HepG2 (cell line): ENCODE measurements at regions not wholly inside any gene's neighbourhood (a gene's known extent, or its start where the extent isn't known, plus 50 kb on each side); places are given as distances from the start of the nearest gene placed in this dataset.

ENCODE experiments used
- ETV6 ChIP-seq: sonication (generic); formaldehyde crosslinking; conservative IDR thresholded peaks from 2 replicates; pipeline ENCODE4 v1.4.0; 2020; ENCODE audit warnings: missing genetic modification reagents
- FOSL2 ChIP-seq: sonication (generic); formaldehyde crosslinking; IDR thresholded peaks from 2 replicates; pipeline ENCODE4 v1.4.0; 2020; ENCODE audit warnings: missing genetic modification reagents
- GATAD2A ChIP-seq: IDR thresholded peaks from 2 replicates; pipeline ENCODE4 v1.6.1; 2016
- SIX1 ChIP-seq: sonication (generic); formaldehyde crosslinking; IDR thresholded peaks from 2 replicates; pipeline ENCODE4 v1.4.0; 2020; ENCODE audit warnings: missing genetic modification reagents, borderline replicate concordance
- ZFY ChIP-seq: sonication (generic); formaldehyde crosslinking; IDR thresholded peaks from 2 replicates; pipeline ENCODE4 v1.4.0; 2020; ENCODE audit warnings: missing genetic modification reagents
- ZFYVE20 ChIP-seq: sonication (generic); formaldehyde crosslinking; IDR thresholded peaks from 2 replicates; pipeline ENCODE4 v1.8.0; 2023; ENCODE audit warnings: low read depth, mild to moderate bottlenecking, moderate library complexity, missing genetic modification reagents, borderline replicate concordance
- ZNF160 ChIP-seq: sonication (generic); formaldehyde crosslinking; IDR thresholded peaks from 2 replicates; pipeline ENCODE4 v1.8.0; 2022; ENCODE audit warnings: mild to moderate bottlenecking, inconsistent platforms, missing genetic modification reagents
- ZNF563 ChIP-seq: sonication (generic); formaldehyde crosslinking; IDR thresholded peaks from 2 replicates; pipeline ENCODE4 v1.8.0; 2022; ENCODE audit warnings: mild to moderate bottlenecking, moderate library complexity, missing genetic modification reagents
- ZNF747 ChIP-seq: sonication (generic); formaldehyde crosslinking; IDR thresholded peaks from 2 replicates; pipeline ENCODE4 v1.8.1; 2023; ENCODE audit warnings: missing genetic modification reagents, mild to moderate bottlenecking, borderline replicate concordance
- ZSCAN21 ChIP-seq: sonication (generic); formaldehyde crosslinking; IDR thresholded peaks from 2 replicates; pipeline ENCODE4 v1.8.0; 2022; ENCODE audit warnings: mild to moderate bottlenecking, missing genetic modification reagents, moderate library complexity, borderline replicate concordance
- TF ChIP-seq, protein P1 (sequence below): sonication (generic); formaldehyde crosslinking; IDR thresholded peaks from 2 replicates; pipeline ENCODE4; 2020; ENCODE audit warnings: missing genetic modification reagents, mild to moderate bottlenecking, borderline replicate concordance
- TF ChIP-seq, protein P2 (sequence below): sonication (generic); formaldehyde crosslinking; IDR thresholded peaks from 2 replicates; pipeline ENCODE4 v1.5.0; 2020; ENCODE audit warnings: mild to moderate bottlenecking, missing genetic modification reagents

DNA sequence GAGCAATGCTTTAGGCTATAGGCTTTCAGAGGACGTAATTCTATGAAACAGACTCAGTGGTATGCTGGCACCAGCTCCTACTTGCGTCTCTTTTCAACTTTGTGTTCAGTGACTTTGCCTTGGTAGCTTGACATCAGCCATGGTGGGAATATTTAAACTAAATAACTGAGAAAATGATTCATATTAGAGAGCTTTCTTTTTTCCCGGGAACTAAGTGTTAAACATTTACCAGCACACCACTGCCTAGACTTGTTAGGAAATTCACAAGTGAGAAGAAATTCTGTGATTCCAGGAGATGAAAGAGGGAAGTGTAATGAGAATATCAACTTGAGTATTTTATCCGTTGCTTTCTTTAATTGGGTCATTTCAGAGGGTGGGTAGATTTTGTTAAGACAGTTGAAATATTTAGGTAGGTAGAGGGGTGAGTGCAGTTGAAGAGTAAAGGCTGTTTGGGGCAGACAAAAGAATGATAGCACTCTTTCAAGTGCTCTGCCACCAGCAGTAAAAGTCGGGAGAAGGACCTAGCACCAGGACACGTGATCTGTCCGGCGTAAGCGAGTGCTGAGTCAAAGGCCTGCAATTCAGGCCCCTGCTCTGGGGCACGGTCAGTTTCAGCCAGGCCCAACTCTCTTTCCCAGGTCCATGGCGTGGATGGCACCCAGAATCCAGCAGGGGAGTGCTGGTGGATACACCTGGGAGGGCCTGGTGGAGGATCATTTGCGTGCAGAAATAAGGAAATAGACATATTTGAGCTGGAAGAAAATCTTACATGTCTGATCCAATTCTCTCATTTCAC is 206.3 kb downstream of the SNX10 start (continued):
- TF ChIP-seq, protein P1, sequence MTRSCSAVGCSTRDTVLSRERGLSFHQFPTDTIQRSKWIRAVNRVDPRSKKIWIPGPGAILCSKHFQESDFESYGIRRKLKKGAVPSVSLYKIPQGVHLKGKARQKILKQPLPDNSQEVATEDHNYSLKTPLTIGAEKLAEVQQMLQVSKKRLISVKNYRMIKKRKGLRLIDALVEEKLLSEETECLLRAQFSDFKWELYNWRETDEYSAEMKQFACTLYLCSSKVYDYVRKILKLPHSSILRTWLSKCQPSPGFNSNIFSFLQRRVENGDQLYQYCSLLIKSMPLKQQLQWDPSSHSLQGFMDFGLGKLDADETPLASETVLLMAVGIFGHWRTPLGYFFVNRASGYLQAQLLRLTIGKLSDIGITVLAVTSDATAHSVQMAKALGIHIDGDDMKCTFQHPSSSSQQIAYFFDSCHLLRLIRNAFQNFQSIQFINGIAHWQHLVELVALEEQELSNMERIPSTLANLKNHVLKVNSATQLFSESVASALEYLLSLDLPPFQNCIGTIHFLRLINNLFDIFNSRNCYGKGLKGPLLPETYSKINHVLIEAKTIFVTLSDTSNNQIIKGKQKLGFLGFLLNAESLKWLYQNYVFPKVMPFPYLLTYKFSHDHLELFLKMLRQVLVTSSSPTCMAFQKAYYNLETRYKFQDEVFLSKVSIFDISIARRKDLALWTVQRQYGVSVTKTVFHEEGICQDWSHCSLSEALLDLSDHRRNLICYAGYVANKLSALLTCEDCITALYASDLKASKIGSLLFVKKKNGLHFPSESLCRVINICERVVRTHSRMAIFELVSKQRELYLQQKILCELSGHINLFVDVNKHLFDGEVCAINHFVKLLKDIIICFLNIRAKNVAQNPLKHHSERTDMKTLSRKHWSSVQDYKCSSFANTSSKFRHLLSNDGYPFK (CRISPR knock-in tag) = no peak
- TF ChIP-seq ZNF563 (CRISPR knock-in tag) (no peak), ZNF160 (CRISPR knock-in tag) (no peak), ZSCAN21 (CRISPR knock-in tag) (0 out of 2 replicates have a peak, but pooled peaks have one; percentile 23), GATAD2A (CRISPR knock-in tag) (no peak), FOSL2 (CRISPR knock-in tag) (0 out of 2 replicates have a peak, but pooled peaks have one; percentile 8), ETV6 (CRISPR knock-in tag) (no peak), SIX1 (CRISPR knock-in tag) (no peak), ZFY (0 out of 2 replicates have a peak, but pooled peaks have one; percentile 32), ZFYVE20 (no peak), ZNF747 (CRISPR knock-in tag) (no peak)
- TF ChIP-seq, protein P2, sequence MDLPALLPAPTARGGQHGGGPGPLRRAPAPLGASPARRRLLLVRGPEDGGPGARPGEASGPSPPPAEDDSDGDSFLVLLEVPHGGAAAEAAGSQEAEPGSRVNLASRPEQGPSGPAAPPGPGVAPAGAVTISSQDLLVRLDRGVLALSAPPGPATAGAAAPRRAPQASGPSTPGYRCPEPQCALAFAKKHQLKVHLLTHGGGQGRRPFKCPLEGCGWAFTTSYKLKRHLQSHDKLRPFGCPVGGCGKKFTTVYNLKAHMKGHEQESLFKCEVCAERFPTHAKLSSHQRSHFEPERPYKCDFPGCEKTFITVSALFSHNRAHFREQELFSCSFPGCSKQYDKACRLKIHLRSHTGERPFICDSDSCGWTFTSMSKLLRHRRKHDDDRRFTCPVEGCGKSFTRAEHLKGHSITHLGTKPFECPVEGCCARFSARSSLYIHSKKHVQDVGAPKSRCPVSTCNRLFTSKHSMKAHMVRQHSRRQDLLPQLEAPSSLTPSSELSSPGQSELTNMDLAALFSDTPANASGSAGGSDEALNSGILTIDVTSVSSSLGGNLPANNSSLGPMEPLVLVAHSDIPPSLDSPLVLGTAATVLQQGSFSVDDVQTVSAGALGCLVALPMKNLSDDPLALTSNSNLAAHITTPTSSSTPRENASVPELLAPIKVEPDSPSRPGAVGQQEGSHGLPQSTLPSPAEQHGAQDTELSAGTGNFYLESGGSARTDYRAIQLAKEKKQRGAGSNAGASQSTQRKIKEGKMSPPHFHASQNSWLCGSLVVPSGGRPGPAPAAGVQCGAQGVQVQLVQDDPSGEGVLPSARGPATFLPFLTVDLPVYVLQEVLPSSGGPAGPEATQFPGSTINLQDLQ = no peak
- TF ChIP-seq, all 625 proteins: peak for 5
